Renal cortical epithelial cell (primary cell): ENCODE measurements at regions not wholly inside any gene's neighbourhood (a gene's known extent, or its start where the extent isn't known, plus 50 kb on each side); places are given as distances from the start of the nearest gene placed in this dataset.

ENCODE experiments used
- DNase-seq: peaks from one replicate; pipeline ENCODE4 v3.0.0-alpha.2; 2011; ENCODE audit warnings: low read depth

DNA sequence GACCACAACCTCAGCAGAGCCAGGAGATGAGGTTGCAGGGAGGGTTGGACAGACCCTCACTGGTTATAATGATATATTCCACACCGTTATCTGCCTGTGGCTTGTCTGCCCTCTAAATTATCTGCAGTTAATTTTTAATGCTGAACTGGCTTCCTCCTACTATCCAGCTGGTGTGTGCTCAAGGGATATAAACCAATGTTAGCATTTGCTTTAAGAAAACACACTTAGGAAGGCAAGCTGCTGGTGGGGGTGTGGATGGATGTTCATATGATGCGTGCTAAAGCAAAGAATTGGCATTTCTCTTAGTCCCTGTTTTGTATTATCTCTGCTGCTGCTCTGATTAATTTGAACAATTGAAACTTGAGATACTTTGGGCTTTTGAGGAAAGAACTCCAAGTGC lies 132.2 kb upstream of the NPVF start:
- DNase-seq: no peak

DNA sequence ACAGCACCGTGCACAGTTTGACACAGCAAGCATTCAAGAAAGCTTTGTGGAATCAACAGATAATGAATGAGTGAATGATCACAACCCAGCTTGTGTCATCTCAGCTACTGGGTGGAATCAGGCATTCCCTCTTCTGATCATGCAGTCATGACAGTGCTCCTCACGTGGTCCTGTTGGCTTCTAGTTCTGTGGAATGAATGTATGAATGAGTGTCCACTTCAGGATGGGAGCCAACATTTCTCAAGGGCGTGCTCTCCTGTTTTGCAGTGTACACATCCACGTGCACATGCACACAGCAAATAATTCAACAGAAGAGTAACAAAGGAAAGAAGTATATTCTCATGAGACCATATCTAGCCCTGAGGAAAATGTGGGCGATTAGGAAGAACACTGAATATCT lies 133.1 kb upstream of the NPVF start:
- DNase-seq: no peak

DNA sequence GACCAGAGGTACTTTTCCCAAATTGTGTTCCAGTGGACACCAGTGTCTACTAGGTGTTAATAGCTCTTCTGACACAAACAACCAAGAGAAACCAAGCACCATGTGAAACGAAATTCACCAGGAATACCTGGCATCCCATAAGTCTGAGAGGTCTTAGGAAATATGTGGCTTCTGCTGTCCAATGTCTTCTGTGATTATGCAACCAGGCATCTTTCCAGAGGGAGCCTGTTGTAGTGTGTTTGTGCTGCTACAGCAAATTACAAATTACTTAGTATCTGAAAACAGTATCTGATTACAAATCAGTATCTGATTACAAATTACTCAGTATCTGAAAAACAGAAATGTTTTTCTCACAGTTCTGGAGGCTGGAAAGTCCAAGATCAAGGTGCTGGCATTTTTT lies 133.6 kb upstream of the NPVF start:
- no peak for DNase-seq

DNA sequence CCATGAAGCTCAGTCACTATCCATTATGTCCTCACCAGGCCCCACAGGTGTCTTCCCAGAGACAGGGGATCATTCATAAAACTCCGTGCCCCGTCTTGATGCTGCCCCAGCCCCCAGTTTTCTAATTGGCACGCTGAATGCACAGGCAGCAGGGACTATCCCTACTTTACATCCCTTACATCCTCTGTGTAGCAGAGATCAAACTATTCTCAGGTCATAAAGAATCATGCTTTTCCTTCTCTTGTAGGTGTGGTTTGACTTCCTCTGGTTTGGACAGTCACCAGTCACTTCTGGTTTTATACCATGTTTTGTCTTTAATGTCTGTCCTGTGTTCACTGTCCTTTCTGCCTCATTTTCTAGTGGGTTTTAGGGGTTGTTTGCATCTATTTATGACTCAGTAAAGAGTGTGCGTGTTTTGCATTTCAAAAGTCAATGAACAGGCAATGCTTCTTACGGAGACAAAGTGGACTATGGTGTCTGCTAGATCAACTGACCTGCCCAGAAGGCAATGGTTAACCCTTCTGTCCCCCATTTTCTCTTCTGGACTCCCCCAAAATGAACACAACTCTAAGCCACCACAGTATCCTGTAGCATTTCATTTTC lies 140.4 kb upstream of the NPVF start:
- DNase-seq: no peak

DNA sequence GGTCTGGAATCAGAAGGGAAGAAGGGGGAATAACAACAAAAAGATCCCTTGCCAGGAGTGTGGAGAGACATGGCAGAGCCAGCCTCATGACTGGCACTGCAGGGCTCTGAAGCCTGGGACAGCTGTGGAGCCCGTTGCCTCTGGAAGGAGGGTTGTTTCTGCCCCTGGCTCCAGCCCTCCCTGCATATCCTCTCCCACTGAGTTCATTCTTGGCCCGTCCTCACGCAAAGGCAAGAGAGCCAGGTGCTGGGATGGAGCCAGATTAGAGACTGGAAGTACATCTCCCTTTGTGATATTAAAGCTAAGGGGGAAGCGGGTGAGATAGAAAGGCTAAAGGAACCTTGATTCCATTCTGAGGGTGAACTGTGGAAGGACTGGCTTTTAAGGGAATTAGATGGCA lies 141.5 kb upstream of the NPVF start:
- DNase-seq: no peak

DNA sequence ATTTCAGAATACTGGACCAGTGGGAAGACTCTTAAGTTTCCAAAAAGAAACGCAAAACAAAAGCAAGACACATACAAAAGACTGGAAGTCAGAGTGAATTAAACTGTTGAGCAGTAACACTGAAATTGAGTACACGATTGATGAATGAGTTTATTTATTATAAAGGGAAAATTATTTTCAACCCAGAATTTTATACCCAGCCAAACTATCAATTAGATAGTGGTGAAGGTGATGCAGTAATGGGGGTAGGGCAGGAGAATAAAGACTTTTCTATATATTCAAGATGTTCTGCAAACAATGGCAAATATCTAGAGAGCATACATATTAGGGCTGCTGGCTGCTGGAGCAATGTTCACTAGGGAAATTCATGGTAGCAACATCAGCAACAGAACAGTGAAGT lies 143.7 kb upstream of the NPVF start:
- no peak for DNase-seq

DNA sequence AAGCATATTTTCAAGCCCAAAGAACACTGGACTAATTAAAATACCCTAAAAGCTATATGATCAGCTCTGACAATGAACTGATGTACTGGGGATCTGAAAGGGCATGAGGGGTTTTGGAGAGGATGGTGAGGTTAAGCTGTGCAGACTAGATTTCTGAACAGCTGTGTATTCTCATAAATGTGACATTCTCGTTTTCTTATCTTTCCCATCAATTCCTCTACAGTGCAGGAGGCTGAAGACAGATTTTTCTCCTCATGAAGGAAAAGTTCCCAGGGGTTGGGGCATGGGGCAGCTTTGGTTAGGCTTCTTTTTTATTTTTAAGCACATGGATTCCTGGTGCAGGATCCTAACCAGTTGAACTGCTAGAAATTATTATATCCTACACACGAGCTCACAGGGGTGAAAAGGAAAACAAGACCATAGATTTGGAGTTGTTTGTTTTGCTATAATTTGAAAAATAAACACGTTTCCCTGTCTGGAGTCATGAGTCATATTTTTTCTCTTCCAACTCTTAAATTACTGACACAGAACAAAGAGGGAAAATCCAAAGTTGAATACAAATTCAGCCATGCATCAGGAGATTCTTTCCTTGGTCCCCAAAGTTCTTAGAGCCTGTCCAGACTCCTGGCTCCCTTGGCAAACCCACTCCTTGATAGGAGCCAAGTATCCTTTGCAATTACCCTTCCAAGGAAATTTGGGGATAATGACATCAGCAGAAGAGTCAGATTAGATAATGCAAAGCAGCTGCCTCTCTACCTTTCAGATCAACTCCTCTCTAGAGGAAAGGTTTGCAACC lies 147.7 kb upstream of the NPVF start:
- DNase-seq: no peak

DNA sequence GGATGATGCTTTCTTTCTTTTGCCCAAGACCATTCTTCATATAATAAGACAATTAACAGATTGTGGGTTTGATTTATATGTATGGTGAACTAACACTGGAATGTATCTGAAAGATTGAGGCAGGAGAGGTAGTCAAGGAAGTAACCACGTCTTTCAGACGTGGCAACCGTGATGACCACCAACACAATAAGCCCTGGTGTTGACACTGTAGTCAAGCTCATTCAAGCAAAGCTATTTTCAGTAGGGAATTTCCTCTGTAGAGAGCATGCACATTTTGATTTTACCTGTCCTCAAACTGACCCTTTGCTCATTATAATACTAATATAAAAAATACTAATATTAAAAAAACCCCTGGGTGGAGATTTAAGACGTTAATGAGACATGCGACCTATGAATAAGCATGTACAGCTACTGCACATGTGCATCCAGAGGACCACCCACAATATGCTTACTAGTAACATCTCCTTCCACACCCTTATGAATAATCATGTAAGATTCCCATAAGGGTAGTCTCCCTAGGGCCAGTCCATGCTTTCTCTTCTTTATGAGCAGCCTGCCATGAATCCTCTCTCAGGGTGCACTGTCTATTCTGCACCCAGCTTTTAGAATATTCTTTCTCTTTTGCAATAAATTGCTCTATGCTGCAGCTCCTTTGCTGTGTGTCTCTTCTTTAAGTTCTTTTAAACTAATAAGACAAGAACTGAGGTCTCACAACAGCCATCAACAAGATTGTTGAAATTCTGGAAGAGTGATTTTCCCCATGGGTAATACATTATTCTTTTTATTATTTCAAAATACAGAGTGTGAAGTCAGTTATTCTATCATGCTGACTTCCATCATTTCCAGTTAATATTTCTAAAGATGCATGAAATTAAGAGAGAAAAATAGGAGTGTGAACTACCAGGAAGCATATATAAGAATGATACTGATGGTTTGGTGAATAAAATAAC lies 151.3 kb upstream of the NPVF start:
- DNase-seq: peak; percentile 35

DNA sequence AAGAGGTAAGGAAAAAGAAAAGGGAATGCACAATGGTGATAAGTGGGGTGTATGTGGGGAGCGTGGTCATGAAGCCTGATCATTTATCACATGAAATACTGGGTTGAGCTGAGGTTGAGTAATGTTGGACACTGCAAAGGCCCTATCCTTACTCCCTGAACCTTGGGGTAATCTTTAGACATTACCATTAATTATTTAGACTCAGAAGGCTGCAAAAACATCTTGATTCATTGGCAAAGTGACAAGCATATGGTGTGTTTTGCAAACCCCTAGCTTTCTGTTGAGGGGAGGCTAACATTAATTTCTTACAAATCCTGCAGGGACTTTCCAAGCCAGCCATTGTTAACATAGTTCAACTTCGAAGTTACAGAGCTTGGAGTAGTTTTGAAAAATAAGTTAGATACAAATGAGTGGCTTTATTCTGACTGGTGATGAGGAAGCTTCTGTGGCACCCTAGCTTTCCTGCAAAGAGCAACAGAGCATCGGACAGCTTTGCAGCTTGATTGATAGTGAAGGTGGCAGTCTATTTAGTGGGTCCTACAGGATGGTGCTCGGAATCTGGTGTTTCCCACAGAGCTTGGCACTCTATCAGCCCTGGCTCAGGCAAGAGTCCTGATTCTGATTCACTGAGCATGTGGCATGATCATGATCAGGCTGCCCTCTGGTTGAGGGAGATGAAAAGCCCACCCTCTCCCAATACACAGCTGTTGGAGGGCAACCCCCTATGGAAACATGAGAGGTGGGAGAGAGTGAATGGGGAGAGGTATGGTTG lies 153.7 kb upstream of the NPVF start:
- DNase-seq: peak; percentile 21

DNA sequence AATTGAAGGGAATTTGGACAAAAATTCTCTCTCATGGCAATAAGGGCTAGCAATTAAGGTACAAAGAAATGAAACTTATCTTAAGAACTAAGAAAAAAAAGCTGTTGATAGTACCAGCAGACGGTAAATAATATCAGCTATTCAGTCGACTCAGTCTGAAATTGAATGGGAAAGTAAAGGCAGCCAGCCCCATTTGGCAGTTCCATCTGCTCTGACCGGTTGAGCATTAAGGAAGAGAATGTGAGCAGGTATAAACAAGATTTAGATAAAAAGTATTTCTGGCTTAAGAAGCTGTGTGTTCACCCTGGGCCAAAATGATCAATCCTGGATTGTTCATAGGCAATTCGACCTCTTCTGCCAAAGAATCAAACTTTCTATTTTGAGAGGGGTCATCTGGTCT lies 154.6 kb upstream of the NPVF start:
- DNase-seq: no peak

DNA sequence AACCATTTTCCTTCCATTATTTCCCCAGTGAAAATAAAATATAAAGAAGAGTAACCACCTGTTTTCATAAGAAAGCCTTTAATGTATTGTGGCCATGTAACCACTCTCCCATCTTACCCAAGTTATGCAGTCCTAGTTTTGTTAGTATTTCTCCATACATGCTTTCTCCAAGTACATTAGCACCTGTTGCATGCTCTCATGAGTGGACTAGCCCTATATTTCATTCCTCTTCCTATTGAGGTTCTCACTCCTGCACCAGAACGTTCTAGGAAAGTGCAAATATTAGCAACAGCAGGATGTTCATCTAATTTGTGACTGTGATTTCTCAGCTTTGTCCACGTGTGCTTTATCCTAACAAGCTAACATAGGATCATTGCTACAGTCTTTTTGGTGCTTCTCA lies 155.1 kb upstream of the NPVF start:
- DNase-seq: no peak

DNA sequence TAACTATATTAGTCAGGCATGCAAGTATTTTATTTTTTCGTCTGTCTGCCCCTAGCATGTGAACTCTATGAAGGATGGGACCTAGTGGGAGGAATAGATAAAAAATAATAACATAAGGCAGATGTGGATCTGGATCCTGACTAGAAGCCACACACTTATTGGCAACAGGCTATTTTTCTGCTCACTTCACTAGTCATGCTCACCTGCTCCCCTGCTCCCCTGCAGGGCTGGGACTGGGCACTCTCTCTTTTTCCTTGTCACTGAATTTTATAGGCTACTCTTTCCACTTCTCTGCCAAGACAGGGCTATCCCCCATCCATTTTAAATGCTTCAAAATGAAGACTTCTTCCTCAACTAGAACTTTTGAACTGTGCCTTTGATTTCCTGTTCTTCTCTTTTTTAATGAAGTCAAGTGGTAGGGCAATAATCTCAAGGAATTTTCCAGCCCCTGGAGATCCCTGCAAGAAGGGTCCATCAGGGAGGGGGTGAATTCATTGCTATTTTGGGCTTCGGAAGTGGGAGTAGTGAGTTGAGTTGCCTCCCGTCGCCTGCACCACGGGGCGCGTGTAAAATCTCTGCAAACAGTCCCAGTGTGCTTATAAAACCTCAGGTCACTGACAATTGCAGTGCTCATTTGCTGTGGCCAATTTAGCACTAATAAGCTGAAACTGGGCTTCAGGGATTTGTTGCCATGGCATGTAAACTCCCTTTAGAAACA lies 156.7 kb upstream of the NPVF start:
- DNase-seq: no peak

DNA sequence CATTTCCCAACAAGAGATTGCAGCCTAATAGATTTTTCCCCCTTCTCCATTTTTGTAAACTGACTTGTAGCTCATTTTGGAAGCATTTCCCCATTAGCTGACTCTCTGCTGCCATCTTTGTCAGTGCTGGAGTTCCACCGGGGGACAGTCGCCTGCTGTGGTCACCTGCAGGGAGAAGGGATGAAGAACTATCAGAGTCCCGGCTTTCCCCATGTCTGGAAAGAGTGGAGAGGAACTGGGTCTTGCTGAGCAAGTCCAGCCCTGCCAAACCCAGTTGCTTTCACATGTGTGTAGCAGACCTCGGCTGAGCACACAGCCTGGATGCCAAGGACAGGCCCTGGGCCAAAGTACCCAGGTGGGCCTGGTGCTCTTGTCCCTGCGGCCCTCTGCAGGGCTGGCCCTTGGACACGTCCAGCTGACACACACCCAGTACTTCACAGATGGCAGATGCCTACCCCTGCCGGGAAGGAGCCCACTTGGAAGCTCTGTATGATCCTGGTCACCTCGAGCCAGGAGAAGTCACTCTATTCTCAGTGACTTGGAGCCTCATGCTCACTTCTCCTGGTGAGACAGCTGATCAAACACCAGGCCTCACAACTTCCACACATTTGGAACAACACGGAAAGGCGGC lies 157.3 kb upstream of the NPVF start:
- DNase-seq: no peak

DNA sequence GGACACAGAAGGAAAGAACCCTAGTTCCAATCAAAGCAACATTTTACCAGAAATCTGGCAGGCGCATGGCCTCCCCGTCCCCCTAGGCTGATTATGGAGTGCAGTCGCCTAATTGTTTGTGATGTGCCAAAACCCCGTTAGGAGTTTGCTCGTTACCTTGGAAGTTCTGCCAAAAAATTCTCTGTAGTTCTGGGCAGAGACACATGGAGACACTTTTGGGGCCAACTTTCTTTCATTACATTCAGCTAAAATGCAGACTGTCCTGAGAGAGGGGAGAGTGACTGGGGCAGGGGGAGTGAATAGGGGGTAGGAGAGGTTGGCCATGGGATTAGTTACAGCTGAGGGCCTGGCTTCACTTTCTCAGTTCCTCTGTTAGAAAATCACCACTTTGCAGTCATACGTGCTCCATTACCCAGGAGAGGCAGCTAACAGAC lies 158.0 kb upstream of the NPVF start:
- DNase-seq: no peak

DNA sequence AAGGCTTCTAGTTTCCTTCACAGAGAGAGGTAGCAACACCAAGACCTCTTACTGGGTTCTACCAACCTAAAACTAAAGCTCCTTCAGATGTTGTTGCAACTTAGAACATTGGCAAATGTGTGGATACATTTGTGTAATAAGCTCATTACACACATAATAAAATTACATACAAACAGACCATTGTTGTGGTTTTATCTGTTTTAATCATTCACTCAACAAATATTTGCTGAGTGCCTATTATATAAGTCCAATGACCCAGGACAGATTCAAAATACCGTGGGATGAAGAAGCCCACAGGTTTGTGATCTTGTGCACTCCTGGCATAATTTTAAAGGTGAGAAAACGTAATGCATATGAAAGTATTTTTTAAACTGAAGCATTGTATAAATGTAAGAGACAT lies 160.4 kb upstream of the NPVF start:
- peak; percentile 25 for DNase-seq

DNA sequence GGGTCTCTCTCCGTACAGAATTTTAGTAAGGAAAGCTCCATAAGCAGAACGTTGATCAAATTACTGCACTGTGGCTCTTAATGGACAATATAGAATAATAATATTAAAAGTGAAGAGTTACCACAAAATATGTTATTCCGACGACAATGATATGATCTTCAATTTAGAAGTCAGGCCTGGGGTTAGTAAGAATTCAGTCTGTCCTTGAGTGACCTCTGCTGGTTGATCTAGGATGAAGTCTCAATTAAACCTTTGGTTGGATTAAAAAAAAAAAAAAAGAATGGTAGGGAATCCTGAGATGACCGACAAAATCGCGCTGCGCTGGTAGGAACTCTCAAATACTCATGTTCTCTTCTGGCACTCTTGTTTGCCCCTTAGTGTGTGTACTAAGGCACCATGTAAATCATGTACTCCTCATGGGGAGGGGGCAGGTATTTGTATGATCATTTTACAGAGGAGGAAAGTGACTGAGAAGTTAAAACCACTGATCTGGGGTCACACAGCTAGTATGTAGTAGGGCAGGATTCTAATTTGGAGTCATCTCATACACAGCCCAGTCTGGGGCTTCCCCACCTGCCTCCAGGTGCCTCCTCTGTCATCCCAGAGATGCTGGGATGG lies 161.3 kb upstream of the NPVF start:
- peak; percentile 53 for DNase-seq

DNA sequence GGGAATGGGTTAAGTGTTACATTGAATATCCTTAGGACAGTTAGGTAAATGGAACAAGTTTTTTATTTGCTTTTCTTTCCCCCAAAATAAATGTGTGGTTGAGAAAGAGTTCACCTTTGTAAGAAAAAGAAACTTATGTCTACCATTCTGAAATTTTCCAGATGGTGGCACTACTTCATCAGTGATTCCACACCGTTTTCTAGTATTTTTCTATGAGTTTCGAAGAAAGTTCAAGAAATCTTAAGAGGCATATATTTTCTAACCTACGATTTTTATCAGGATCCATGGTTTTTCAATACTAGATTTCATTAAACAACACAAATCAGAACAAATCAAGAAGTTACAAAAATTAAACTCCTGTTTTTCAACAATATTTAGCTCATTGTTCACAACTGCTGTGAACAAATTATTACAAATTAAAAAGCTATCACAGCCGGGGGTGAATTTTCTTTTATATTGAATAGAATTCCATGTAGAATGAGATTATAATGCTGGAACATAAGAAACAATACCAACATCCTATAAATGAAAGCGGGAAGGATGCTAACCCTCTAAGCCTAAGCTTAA lies 163.1 kb upstream of the NPVF start:
- peak; percentile 34 for DNase-seq

DNA sequence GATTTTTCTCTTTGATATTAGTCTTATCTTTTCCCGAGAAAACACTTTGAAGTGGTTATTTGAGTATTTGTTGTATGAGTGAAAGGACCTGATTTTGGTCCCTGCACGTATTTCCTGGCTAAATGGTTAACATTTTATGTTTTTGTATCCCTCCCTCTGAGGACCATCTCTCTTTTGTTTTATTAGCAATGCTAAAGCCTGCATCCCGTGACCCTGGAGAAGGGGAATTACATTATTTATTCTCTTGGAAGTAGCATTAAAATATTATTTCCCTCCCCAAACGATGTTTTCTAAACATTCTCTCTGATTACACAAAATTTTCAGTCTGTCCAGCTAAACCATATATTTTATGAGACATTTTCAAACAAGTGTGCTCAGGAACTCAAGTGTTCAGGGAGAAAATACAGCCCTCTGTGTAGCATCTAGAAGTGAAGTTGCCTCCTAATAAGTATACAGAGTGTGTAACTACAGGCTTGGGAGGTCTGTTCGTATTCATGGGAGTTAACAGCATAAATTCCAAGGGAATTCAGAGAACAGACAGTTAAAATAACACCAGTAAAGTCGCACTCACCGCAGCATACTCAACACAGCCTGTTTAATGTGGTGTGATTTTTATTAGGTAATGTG lies 163.8 kb upstream of the NPVF start:
- DNase-seq: no peak

DNA sequence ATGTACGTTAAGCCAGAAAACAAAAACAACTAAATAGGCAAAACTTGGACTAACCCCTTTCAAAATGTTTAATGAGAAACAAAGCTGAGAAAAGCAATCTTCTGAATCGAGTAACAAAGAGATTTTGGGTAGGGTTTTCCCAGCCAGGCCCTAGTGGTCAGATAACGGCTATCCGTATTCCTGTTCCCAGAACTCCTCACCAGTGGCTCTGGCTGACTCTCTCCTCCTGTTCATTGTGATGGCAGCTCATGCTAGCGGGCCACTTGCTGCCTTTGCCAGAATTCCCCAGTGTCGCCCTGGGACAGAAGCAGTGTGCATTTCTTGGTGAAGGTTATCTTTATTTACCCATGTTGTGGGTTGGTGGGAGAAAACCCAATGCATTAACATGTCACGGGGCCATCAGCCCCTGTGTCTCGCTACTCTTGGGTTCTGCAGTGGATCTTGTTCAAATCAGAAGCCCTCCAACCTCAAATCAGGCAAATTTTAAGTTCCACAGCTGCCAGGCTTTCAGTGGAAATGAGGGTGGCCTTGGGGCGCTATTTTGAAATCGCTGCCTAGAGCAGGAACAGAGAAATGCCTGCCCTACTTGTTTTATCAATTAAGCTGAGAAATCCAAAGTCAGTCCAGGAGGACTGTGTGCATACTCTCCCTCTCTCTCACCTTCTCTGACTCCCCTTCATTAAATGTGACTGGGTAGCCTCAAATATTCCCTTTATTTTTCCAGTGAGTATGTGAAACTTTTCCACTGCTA lies 164.5 kb upstream of the NPVF start:
- no peak for DNase-seq
